ENCODE measurements at regions not wholly inside any gene's neighbourhood (a gene's known extent, or its start where the extent isn't known, plus 50 kb on each side); places are given as distances from the start of the nearest gene placed in this dataset.

GRCh38 chr2:104413890-104414289, 440.0 kb upstream of the POU3F3 start:
- Histone ChIP-seq H3K4me3 (ENCODE audit: low read length in 2 of 2) (no peak overlapping the region), H3K27ac (ENCODE audit: low read length) (no peak overlapping the region), H3K4me1 (ENCODE audit: control insufficient read depth, insufficient read depth, low read length) (no peaks in the 10 kb centered on the region), H3K27me3 (ENCODE audit: control insufficient read depth in 1 of 2, insufficient read depth in 2 of 2, low read length in 2 of 2) (peaks cover 0 to 6% of the 10 kb centered on the region in 2 donors), H3K9ac (ENCODE audit: low read length in 2 of 2) (no peak overlapping the region), H3K9me3 (ENCODE audit: control insufficient read depth in 2 of 2, low read length in 2 of 2) (no peaks in the 10 kb centered on the region), H3K36me3 (ENCODE audit: control insufficient read depth in 2 of 2, insufficient read depth in 2 of 2, low read length in 2 of 2) (no peaks in the 10 kb centered on the region)

GRCh38 chr2:104415284-104415683, 438.6 kb upstream of the POU3F3 start:
- no peak overlapping the region for H3K27ac ChIP-seq (ENCODE audit: low read length)

GRCh38 chr2:104416339-104417000, 437.4 kb upstream of the POU3F3 start:
- Histone ChIP-seq H3K27ac (ENCODE audit: low read length) (no peak overlapping the region), H3K4me3 (ENCODE audit: low read length in 2 of 2) (no peak overlapping the region), H3K27me3 (ENCODE audit: control insufficient read depth in 1 of 2, insufficient read depth in 2 of 2, low read length in 2 of 2) (peaks cover 0 to 6% of the 10 kb centered on the region in 2 donors), H3K9ac (ENCODE audit: low read length in 2 of 2) (no peak overlapping the region), H3K9me3 (ENCODE audit: control insufficient read depth in 2 of 2, low read length in 2 of 2) (no peaks in the 10 kb centered on the region), H3K4me1 (ENCODE audit: control insufficient read depth, insufficient read depth, low read length) (no peaks in the 10 kb centered on the region), H3K36me3 (ENCODE audit: control insufficient read depth in 2 of 2, insufficient read depth in 2 of 2, low read length in 2 of 2) (no peaks in the 10 kb centered on the region)

More at GRCh38 chr2:104415284-104415683, 438.6 kb upstream of the POU3F3 start:
- Histone ChIP-seq H3K4me3 (ENCODE audit: low read length in 2 of 2) (no peak overlapping the region), H3K9ac (ENCODE audit: low read length in 2 of 2) (no peak overlapping the region), H3K4me1 (ENCODE audit: control insufficient read depth, insufficient read depth, low read length) (no peaks in the 10 kb centered on the region), H3K36me3 (ENCODE audit: control insufficient read depth in 2 of 2, insufficient read depth in 2 of 2, low read length in 2 of 2) (no peaks in the 10 kb centered on the region), H3K27me3 (ENCODE audit: control insufficient read depth in 1 of 2, insufficient read depth in 2 of 2, low read length in 2 of 2) (peaks cover 0 to 6% of the 10 kb centered on the region in 2 donors), H3K9me3 (ENCODE audit: control insufficient read depth in 2 of 2, low read length in 2 of 2) (no peaks in the 10 kb centered on the region)

- Histone ChIP-seq H3K9ac (ENCODE audit: low read length in 2 of 2) (no peak overlapping the region), H3K27ac (ENCODE audit: low read length) (no peak overlapping the region), H3K36me3 (ENCODE audit: control insufficient read depth in 2 of 2, insufficient read depth in 2 of 2, low read length in 2 of 2) (no peaks in the 10 kb centered on the region), H3K4me3 (ENCODE audit: low read length in 2 of 2) (no peak overlapping the region), H3K27me3 (ENCODE audit: control insufficient read depth in 1 of 2, insufficient read depth in 2 of 2, low read length in 2 of 2) (no peaks in the 10 kb centered on the region), H3K4me1 (ENCODE audit: control insufficient read depth, insufficient read depth, low read length) (no peaks in the 10 kb centered on the region), H3K9me3 (ENCODE audit: control insufficient read depth in 2 of 2, low read length in 2 of 2) (no peaks in the 10 kb centered on the region)
These were observed 433.5 kb upstream of the POU3F3 start for GRCh38 chr2:104420420-104420819.

- no peaks in the 10 kb centered on the region for H3K27me3 ChIP-seq (ENCODE audit: control insufficient read depth in 1 of 2, insufficient read depth in 2 of 2, low read length in 2 of 2)
- H3K36me3 ChIP-seq (ENCODE audit: control insufficient read depth in 2 of 2, insufficient read depth in 2 of 2, low read length in 2 of 2) = no peaks in the 10 kb centered on the region
- no peaks in the 10 kb centered on the region for H3K4me1 ChIP-seq (ENCODE audit: control insufficient read depth, insufficient read depth, low read length)
- no peaks in the 10 kb centered on the region for H3K9me3 ChIP-seq (ENCODE audit: control insufficient read depth in 2 of 2, low read length in 2 of 2)
- H3K4me3 ChIP-seq (ENCODE audit: low read length in 2 of 2) = no peak overlapping the region
- H3K9ac ChIP-seq (ENCODE audit: low read length in 2 of 2) = no peak overlapping the region
- H3K27ac ChIP-seq (ENCODE audit: low read length) = no peak overlapping the region
These were observed 433.0 kb upstream of the POU3F3 start for GRCh38 chr2:104420953-104421352.

GRCh38 chr2:104425850-104426595, 427.9 kb upstream of the POU3F3 start:
- no peak overlapping the region for H3K27ac ChIP-seq (ENCODE audit: low read length)
- no peaks in the 10 kb centered on the region for H3K27me3 ChIP-seq (ENCODE audit: control insufficient read depth in 1 of 2, insufficient read depth in 2 of 2, low read length in 2 of 2)
- H3K4me1 ChIP-seq (ENCODE audit: control insufficient read depth, insufficient read depth, low read length) = no peaks in the 10 kb centered on the region
- no peaks in the 10 kb centered on the region for H3K36me3 ChIP-seq (ENCODE audit: control insufficient read depth in 2 of 2, insufficient read depth in 2 of 2, low read length in 2 of 2)
- no peaks in the 10 kb centered on the region for H3K9me3 ChIP-seq (ENCODE audit: control insufficient read depth in 2 of 2, low read length in 2 of 2)
- no peak overlapping the region for H3K9ac ChIP-seq (ENCODE audit: low read length in 2 of 2)
- H3K4me3 ChIP-seq (ENCODE audit: low read length in 2 of 2) = no peak overlapping the region

- Histone ChIP-seq H3K27me3 (ENCODE audit: control insufficient read depth in 1 of 2, insufficient read depth in 2 of 2, low read length in 2 of 2) (peaks cover 4 to 6% of the 10 kb centered on the region in 2 donors), H3K9ac (ENCODE audit: low read length in 2 of 2) (no peak overlapping the region), H3K27ac (ENCODE audit: low read length) (no peak overlapping the region), H3K4me3 (ENCODE audit: low read length in 2 of 2) (no peak overlapping the region), H3K36me3 (ENCODE audit: control insufficient read depth in 2 of 2, insufficient read depth in 2 of 2, low read length in 2 of 2) (no peaks in the 10 kb centered on the region), H3K4me1 (ENCODE audit: control insufficient read depth, insufficient read depth, low read length) (no peaks in the 10 kb centered on the region), H3K9me3 (ENCODE audit: control insufficient read depth in 2 of 2, low read length in 2 of 2) (no peaks in the 10 kb centered on the region)
These were observed 425.8 kb upstream of the POU3F3 start for GRCh38 chr2:104428155-104428554.

GRCh38 chr2:104429639-104430358, 424.1 kb upstream of the POU3F3 start:
- no peak overlapping the region for H3K4me3 ChIP-seq (ENCODE audit: low read length in 2 of 2)
- no peak overlapping the region for H3K9ac ChIP-seq (ENCODE audit: low read length in 2 of 2)

GRCh38 chr2:104430359-104430740, 423.6 kb upstream of the POU3F3 start:
- peaks cover 6 to 11% of the 10 kb centered on the region in 2 donors for H3K27me3 ChIP-seq (ENCODE audit: control insufficient read depth in 1 of 2, insufficient read depth in 2 of 2, low read length in 2 of 2)
- H3K27ac ChIP-seq (ENCODE audit: low read length) = no peak overlapping the region
- H3K36me3 ChIP-seq (ENCODE audit: control insufficient read depth in 2 of 2, insufficient read depth in 2 of 2, low read length in 2 of 2) = no peaks in the 10 kb centered on the region
- no peak overlapping the region for H3K9ac ChIP-seq (ENCODE audit: low read length in 2 of 2)
- H3K4me3 ChIP-seq (ENCODE audit: low read length in 2 of 2) = no peak overlapping the region
- H3K4me1 ChIP-seq (ENCODE audit: control insufficient read depth, insufficient read depth, low read length) = peaks cover 3% of the 10 kb centered on the region
- no peaks in the 10 kb centered on the region for H3K9me3 ChIP-seq (ENCODE audit: control insufficient read depth in 2 of 2, low read length in 2 of 2)

More at GRCh38 chr2:104429639-104430358, 424.1 kb upstream of the POU3F3 start:
- peaks cover 3% of the 10 kb centered on the region for H3K4me1 ChIP-seq (ENCODE audit: control insufficient read depth, insufficient read depth, low read length)
- H3K36me3 ChIP-seq (ENCODE audit: control insufficient read depth in 2 of 2, insufficient read depth in 2 of 2, low read length in 2 of 2) = no peaks in the 10 kb centered on the region
- H3K27me3 ChIP-seq (ENCODE audit: control insufficient read depth in 1 of 2, insufficient read depth in 2 of 2, low read length in 2 of 2) = peaks cover 6% of the 10 kb centered on the region in 2 donors
- no peak overlapping the region for H3K27ac ChIP-seq (ENCODE audit: low read length)
- no peaks in the 10 kb centered on the region for H3K9me3 ChIP-seq (ENCODE audit: control insufficient read depth in 2 of 2, low read length in 2 of 2)

- Histone ChIP-seq H3K36me3 (ENCODE audit: control insufficient read depth in 2 of 2, insufficient read depth in 2 of 2, low read length in 2 of 2) (no peaks in the 10 kb centered on the region), H3K27ac (ENCODE audit: low read length) (no peak overlapping the region), H3K4me1 (ENCODE audit: control insufficient read depth, insufficient read depth, low read length) (peaks cover 3% of the 10 kb centered on the region), H3K9me3 (ENCODE audit: control insufficient read depth in 2 of 2, low read length in 2 of 2) (no peaks in the 10 kb centered on the region), H3K4me3 (ENCODE audit: low read length in 2 of 2) (no peak overlapping the region), H3K9ac (ENCODE audit: low read length in 2 of 2) (no peak overlapping the region), H3K27me3 (ENCODE audit: control insufficient read depth in 1 of 2, insufficient read depth in 2 of 2, low read length in 2 of 2) (peaks cover 6 to 14% of the 10 kb centered on the region in 2 donors)
These were observed 423.1 kb upstream of the POU3F3 start for GRCh38 chr2:104430852-104431251.
